ENCODE measurements at regions not wholly inside any gene's neighbourhood (a gene's known extent, or its start where the extent isn't known, plus 50 kb on each side); places are given as distances from the start of the nearest gene placed in this dataset.
"Not testable (repeated sequence)": the region's sequence is repeated elsewhere in the genome, so short reads cannot be mapped to it uniquely, and the experiment has no call there.

DNA sequence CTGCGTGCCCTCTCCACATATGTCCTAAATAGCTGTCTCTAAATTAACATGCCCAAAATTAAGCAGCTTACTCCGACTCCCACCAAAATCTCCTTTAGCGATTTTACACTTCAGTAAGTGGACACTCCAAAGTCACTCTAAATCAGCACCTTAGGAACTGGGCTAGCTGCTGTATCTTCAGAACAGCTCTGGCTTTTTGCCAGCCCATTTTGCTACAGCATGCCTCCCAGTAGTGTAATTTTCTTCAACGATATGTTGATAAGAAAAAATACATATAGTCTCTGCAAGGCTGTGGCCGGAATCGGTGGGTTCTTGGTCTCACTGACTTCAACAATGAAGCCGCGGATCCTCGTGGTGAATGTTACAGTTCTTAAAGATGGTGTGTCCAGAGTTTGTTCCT is 291.8 kb upstream of the RGPD4 start:
- no peak for DNase-seq (ENCODE audit: low read depth in 4 of 4, low spot score in 3 of 4)

DNA sequence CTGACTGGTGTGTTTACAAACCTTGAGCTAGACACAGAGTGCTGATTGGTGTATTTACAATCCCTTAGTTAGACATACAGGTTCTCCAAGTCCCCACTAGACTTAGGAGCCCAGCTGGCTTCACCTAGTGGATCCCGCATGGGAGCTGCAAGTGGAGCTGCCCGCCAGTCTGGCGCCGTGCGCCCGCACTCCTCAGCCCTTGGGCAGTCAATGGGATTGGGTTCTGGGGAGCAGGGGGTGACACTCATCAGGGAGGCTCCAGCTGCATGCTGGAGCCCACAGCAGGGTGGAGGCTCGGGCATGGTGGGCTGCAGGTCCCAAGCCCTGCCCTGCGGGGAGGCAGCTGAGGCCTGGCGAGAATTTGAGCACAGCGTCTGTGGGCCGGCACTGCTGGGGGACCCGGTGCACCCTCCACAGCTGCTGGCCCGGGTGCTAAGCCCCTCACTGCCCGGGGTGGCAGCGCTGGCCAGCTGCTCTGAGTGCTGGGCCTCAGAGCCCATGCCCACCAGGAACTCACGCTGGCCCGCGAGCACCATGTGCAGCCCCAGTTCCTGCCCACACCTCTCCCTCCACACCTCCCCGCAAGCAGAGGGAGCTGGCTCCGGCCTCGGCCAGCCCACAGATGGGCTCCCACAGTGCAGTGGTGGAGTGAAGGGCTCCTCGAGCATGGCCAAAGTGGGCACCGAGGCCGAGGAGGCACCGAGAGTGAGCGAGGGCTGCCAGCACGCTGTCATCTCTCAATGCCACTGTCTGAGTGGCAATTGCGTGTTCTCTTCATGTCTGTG is 290.6 kb upstream of the RGPD4 start:
- not testable (repeated sequence) for DNase-seq (ENCODE audit: low read depth in 4 of 4, low spot score in 3 of 4)

DNA sequence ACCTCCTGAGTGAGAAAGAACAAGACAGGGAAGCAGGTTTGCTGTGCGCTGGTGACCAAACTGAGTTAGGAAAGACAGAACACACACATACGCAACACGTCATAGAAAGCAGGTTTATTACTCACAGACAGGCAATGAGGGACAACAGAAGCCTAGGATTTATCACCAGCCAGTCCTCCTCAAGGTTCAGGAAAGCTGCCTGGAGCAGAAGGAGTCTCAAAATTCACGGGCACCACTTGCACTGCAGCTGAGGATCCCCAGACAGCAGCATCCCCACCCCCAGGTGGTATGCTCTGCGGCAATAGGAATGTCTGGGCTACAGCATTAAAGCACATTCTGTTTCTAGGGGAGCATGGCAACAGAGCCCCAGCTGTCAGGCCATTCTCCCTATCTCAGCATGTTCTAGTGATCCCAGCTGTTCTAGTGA is 284.4 kb upstream of the RGPD4 start:
- DNase-seq (ENCODE audit: low read depth in 4 of 4, low spot score in 3 of 4): no peak

DNA sequence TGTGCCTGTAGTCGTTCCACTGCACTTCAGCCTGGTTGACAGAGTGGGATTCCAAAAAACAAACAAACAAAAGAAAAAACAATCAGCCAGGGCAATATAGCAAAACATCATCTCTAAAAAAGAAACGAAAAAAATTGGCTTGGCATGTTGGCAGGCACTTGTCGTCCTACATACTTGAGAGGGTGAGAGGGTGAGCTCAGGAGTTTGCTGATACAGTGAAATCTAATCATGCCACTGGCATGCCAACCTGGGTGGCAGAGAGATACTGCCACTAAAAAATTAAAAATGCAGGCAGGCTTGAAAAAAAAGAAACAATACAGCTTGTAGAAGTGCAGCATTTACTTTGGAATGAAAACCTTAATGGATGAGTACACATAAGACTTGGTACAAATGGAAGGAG is 282.9 kb upstream of the RGPD4 start:
- no peak for DNase-seq (ENCODE audit: low read depth in 4 of 4, low spot score in 3 of 4)

DNA sequence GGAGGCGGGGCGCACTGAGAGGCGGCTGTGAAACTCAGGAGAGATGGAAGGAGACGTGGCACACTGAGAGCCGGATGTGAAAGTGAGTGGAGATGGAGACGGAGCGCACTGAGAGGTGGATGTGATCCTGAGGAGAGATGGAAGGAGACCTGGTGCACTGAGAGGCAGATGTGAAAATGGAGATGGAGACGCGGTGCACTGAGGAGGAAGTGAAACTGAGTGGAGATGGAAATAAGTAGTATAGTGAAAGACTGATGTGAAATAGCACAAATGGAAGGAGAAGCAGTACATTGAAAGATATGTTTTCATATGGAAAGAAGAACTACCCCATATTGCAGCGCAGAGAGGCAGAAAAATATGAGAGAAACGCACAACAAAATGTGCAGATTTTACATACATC is 281.6 kb upstream of the RGPD4 start:
- no peak for DNase-seq (ENCODE audit: low read depth in 4 of 4, low spot score in 3 of 4)

DNA sequence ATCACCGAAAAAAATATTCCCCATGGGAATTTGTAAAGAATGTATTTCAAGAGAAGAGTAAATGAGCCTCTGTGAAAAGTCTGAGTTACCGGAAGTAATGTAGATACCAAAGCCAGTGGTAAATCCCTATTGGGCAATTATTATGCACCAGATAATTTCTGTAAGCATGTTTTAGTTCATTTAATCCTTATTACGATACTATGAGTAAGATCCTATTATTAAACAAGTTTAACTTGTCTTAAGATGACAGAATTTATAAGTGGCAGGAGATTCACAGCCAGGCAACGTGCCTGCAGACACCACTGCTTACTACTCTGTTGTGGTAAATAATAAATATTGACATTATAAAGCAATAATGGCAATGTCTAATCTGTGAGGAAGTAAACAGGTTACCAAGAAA is 280.8 kb upstream of the RGPD4 start:
- no peak for DNase-seq (ENCODE audit: low read depth in 4 of 4, low spot score in 3 of 4)

DNA sequence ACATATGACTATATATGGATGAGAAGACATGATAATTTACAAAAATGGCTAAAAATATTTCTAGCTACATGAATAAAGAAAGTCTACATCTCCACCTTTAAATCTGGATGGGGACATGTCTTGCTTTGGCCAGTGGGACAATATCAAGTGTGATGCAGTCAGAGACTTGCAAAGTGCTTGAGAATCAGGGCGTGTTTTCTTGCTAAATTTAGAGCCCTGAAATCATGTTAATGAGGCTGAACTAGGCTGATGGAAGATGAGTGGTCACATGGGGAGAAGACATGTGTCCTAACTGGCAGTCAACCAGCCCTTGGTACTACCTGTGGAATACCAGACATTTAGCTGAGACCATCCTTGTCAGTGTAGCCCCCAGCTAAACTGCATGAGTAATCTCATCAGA is 278.5 kb upstream of the RGPD4 start:
- DNase-seq (ENCODE audit: low read depth in 4 of 4, low spot score in 3 of 4): no peak

DNA sequence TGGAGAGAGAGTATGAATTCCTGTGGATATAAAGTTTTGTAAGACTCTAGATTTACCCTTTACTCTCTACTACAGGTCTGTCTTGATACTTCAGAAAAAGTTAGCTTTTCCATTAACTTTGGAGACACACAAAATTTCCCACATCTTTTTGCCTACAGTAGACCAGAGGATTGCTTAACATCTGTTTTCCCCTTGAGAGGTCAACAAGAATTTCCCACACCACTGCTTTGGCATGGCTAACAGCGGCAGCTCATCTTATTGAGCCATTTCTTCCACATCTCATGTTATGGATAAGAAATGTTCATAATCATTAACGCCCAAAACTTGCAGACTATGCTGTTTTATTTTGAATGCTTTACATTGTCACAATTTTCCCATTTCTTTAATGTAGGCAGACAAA is 273.6 kb upstream of the RGPD4 start:
- DNase-seq (ENCODE audit: low read depth in 4 of 4, low spot score in 3 of 4): no peak

DNA sequence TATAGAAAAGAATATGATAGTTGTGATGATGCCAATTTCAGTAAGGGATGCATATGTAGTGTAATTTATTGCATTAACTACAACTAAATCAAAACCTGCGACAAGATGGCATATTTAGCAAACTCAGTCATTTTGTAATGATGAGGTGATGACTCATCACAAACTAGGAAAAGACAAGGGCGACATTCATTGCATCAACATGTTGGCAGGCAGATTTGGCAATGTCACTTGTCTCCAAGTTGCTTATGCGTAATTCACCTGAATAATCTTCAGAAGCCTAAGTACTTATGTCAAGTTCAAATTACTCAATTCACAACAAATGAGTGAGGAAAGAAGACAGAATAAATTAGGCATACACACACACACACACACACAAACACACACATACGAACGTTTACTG is 273.2 kb upstream of the RGPD4 start:
- no peak for DNase-seq (ENCODE audit: low read depth in 4 of 4, low spot score in 3 of 4)

DNA sequence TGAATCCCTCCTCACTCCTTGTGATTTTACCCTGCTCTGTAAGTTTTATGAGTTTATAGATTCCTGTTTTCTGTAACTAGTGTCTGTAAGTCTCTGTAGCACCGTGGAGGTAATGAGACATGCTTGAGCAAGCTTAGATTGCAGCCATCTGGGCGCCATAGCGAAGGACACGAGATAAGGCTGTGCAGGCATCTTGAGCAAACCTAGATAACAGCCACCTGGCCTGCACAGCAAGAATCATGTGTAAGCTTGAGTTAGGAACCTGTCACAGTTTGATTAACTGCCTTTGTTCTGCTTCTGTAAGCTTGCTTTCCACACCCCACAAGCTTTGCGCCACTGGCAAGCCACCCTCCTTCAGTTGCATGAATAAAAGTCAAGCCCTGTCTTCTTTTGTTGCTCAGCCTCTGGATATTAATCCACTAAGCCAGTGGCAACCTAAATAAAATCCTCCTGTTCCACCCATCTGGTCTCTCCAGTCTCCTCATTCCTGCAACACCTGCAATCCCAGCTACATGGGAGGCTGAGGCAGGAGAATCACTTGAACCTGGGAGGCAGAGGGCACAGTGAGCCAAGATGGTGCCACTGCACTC is 270.6 kb upstream of the RGPD4 start:
- no peak for DNase-seq (ENCODE audit: low read depth in 4 of 4, low spot score in 3 of 4)

DNA sequence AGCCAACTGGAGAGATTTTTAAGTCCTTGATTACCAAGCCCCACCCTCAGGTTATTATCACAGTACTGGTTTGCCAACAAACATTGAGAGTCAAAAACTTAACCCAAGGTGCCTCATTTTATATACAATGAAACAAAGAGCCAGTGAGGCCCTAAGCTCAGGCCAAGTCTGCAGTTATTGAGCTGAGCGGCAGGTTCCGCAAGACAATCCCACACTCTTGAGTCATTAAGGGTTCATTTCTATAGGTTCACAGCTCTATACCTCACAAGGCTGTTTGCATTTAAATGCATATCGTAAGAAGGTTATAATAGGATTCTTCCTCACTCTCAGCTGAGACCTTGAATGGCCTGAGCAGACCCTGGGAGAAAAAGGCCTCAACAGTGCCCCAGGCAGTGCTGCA is 268.4 kb upstream of the RGPD4 start:
- DNase-seq (ENCODE audit: low read depth in 4 of 4, low spot score in 3 of 4): no peak

DNA sequence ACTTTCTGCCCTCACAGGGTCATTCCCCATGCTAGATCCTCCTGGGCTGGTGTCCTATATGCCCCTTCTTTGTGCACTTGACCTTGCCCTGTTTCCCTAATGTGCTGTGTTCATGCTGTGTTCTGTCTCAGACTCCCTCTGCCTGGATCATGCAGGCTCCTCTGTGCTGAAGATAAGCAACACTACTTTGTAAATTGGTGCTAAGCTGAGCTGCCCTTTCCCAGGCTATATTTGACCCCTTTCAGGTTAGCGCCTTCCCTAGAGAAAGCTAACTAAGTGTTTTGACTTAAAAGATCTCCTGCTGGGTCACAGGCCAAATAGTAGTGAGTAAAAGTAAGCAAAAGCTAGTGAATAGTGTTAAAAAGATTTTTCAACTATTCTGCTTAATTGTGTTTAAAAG is 257.2 kb upstream of the RGPD4 start:
- DNase-seq (ENCODE audit: low read depth in 4 of 4, low spot score in 3 of 4): no peak

DNA sequence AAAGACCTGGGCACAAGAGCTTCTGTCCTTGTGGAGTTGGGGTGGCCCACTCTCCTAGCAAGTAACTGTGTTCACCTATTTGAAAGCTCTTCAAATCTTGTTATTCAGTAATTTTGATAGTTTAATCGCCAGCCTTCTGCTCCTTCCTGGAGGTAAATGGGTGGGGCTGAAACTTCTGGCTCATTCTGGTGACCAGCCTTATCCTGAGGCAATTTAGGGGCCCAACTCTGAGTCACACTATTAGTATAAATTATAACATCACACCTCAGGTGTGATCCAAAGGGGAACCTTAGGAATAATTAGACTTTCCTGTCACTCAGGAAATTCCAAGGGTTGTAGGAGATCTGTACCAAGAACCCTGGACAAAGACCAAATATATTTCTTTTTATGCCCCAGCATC is 255.8 kb upstream of the RGPD4 start:
- DNase-seq (ENCODE audit: low read depth in 4 of 4, low spot score in 3 of 4): no peak

DNA sequence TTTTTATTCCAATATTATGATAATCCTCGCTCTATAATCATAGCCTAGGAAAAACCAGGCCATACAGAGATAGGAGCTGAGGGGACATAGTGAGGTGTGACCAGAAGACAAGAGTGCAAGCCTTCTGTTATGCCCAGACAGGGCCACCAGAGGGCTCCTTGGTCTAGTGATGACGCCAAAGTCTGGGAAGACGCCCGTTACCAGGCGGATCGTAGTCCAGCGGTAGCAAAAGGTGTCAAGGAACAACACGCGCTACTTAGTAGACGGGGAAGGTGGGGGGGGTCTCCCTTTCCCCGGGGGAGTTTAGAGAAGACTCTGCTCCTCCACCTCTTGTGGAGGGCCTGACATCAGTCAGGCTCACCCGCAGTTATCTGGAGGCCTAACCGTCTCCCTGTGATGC is 253.8 kb upstream of the RGPD4 start:
- DNase-seq (ENCODE audit: low read depth in 4 of 4, low spot score in 3 of 4): not testable (repeated sequence)

DNA sequence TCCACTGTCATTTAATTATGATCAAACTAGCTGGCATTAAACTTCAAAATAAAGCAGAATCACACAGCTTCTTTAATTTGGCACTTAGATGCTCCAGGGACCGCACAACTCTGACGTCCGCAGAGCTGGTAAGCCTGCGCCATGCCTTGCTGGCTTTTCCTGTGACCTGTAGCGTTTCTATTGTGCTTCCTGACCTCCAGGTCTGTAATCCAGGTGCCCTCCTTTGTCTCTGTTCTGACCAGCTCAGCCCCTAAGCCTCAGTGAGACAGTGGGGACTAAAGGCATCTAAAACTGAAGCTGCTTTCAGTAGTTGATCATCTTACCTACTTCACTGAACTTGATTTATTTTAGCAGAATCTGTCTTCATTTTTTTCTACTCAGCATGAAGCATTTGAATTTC is 249.7 kb upstream of the RGPD4 start:
- no peak for DNase-seq (ENCODE audit: low read depth in 4 of 4, low spot score in 3 of 4)

DNA sequence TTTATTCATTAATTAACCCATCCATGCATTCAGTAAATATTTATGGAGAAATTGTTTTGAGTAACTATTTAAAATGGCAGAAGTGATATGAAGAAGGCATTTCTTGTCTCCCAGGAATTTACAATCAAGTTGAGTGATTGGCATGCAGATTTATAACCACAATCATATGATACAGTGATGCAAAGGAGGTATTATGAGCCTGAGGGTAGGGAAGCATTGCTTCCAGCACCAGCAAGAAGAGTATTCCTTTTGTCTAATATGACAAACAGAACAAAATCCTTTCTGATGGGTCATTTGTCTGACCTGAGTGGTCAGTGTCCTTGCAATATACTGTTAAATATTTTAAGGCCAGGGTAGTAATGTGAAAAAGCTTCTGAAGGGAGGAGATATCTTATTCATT is 244.2 kb upstream of the RGPD4 start:
- DNase-seq (ENCODE audit: low read depth in 4 of 4, low spot score in 3 of 4): no peak

DNA sequence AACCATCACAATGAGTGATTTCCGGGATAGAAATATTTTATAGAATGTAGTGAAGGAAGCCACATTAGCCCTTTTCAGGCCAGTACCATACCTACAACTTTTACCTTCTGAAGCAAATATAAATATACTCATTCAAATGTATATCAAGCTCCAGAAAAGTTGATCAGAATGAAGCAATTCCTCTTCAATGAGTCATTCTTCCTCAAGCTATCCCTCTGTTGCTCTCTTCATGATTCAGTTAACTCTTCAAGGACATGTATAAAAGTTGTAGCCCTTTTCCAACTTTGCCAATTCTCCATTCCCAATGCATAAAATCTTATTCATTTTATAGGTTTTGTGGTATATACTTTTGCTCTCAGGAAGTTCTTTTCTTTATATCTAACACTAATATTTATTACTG is 242.1 kb upstream of the RGPD4 start:
- DNase-seq (ENCODE audit: low read depth in 4 of 4, low spot score in 3 of 4): no peak

DNA sequence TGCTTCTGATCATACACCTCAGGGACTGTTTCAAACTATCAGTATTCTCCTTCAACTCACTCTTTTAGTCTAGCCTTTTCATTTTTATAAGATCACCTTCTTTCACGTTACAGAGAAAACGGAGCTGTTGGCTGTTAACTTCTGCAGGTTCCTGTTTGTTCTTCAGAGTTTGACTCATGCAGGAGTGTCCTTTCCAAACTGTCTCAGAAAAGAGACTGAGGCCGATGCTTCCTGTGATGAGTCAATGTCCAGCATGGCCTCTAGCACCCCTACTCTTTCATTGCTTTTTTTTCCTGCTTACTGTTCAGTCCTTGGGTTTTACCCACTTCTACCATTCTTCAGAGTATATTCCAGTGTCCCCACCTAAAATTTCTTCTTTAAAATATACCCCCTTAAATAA is 240.8 kb upstream of the RGPD4 start:
- no peak for DNase-seq (ENCODE audit: low read depth in 4 of 4, low spot score in 3 of 4)

DNA sequence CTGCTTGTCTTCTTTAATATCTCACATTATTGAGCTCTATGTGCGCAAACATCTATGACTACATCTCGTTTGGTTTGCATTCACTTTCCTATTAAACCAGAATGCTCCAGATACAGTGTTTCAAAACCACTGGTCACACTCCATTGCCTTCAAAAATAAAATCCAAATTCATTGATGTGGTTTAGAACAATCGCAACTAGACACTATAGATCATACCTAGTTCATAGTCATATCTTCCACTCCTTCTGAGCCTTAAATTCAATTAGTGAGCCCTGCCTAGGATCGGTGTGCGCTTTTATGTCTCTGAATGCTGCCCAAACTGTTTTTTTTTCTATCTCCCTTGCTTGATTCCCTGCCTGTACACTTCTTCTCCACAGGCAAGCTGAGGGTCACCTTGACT is 238.5 kb upstream of the RGPD4 start:
- no peak for DNase-seq (ENCODE audit: low read depth in 4 of 4, low spot score in 3 of 4)

DNA sequence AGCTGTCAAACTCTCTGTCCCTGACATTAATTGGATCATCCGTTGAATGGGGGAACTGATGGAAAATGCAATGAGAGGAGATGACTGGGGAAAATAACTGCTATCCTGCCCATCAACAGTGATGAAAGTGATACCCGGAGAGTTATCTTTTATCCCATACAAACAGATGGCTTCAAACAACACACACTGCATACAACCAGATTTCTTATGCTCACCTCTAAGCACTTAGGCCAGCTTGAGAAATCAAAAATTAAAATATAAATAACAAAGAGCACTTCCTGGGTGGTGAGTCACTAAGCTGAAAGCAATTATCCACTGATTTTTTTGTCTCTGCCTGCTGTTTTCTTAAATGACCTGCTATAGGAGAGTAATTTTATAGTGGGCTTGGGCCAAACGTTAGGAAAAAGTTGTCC is 237.6 kb upstream of the RGPD4 start:
- DNase-seq (ENCODE audit: low read depth in 4 of 4, low spot score in 3 of 4): no peak

DNA sequence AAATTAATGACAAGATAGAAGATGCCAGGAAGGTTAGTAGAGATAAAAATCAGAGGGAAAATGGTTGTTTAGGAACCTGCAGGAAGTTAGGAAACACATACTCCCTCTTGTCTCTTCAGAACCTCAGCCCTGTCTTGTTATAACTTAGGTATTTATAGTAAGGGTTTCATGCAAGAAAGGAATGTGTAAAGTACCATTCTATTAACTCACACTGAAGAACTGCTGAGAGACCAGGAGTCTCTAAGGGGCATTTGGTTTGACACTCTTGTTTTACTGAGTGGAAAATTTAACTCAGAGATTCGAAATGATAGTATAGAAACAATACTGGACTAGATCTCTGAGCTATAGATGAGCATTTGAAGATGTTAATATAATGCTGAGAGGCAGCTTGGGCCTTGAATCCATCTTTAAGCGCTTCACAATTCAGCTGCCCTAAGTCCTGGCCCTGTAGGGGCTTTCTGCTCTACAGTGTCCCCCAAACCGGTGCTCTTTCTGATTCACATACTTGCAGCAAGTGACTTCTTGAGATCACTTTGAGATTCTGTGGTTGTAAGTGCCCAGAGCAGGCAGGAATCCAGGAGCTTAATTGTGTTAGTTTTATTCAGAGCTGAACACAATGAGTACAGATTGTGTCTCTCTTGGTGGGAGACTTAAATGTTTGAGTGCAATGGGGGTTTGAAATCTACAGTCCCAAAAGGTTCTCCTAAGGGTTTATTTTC is 235.0 kb upstream of the RGPD4 start:
- DNase-seq (ENCODE audit: low read depth in 4 of 4, low spot score in 3 of 4): no peak

DNA sequence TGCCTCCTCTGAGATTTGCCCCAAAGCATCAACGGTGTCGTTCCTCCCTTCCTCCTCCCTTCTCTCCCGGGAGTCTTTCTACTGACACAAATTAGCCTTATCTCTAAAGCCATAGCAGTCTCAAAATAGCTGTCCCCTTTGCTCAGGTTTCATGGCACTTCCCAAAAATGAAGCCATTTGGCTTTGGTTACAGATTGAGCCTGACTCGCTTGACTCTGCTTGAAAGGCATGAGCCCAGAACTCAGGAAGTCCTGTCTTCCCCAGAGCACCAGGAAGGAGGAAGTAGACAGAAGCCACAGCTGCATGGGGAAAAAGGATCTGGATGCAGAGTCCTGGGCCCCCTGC is 234.4 kb upstream of the RGPD4 start:
- no peak for DNase-seq (ENCODE audit: low read depth in 4 of 4, low spot score in 3 of 4)

Measured in left renal pelvis (tissue), 4 donors.